SK-N-SH (cell line): ENCODE measurements at regions not wholly inside any gene's neighbourhood (a gene's known extent, or its start where the extent isn't known, plus 50 kb on each side); places are given as distances from the start of the nearest gene placed in this dataset.

ENCODE experiments used
- EZH2phosphoT487 ChIP-seq: fragments of 200-600 bp; sonication (generic); IDR thresholded peaks from 2 replicates; pipeline ENCODE4 v1.6.1; 2017; ENCODE audit warnings: low read depth, mixed run types, mild to moderate bottlenecking, antibody characterized with exemption, moderate library complexity, borderline replicate concordance
- FOXJ3 ChIP-seq: sonication (generic); formaldehyde crosslinking; IDR thresholded peaks from 2 replicates; pipeline ENCODE4 v1.5.1; 2020; ENCODE audit warnings: mild to moderate bottlenecking, missing genetic modification reagents
- GABPA ChIP-seq: IDR thresholded peaks from 2 replicates; pipeline ENCODE4 v1.4.0; 2012; ENCODE audit warnings: low read depth, mild to moderate bottlenecking
- GATA2 ChIP-seq: sonication (generic); formaldehyde crosslinking; IDR thresholded peaks from 2 replicates; pipeline ENCODE4 v1.5.0; 2020; ENCODE audit warnings: mild to moderate bottlenecking, missing genetic modification reagents
- JUND ChIP-seq: IDR thresholded peaks from 2 replicates; pipeline ENCODE4 v1.4.0; 2012
- SIN3A ChIP-seq: IDR thresholded peaks from 2 replicates; pipeline ENCODE4 v1.6.1; 2012; ENCODE audit warnings: low read depth, mild to moderate bottlenecking, low read length, moderate library complexity, borderline replicate concordance
- TCF12 ChIP-seq: IDR thresholded peaks from 2 replicates; pipeline ENCODE4 v1.4.0; 2012
- YY1 ChIP-seq: IDR thresholded peaks from 2 replicates; pipeline ENCODE4 v1.4.0; 2012; ENCODE audit warnings: low read depth, mild to moderate bottlenecking
- TF ChIP-seq, protein P1 (sequence below): fragments of 200-600 bp; sonication (generic); IDR thresholded peaks from 2 replicates; pipeline ENCODE4 v1.6.1; 2017; ENCODE audit warnings: antibody characterized with exemption, mild to moderate bottlenecking, moderate library complexity

- TF ChIP-seq JUND: no peak
- no peak for TF ChIP-seq EZH2phosphoT487
- TF ChIP-seq, protein P1, sequence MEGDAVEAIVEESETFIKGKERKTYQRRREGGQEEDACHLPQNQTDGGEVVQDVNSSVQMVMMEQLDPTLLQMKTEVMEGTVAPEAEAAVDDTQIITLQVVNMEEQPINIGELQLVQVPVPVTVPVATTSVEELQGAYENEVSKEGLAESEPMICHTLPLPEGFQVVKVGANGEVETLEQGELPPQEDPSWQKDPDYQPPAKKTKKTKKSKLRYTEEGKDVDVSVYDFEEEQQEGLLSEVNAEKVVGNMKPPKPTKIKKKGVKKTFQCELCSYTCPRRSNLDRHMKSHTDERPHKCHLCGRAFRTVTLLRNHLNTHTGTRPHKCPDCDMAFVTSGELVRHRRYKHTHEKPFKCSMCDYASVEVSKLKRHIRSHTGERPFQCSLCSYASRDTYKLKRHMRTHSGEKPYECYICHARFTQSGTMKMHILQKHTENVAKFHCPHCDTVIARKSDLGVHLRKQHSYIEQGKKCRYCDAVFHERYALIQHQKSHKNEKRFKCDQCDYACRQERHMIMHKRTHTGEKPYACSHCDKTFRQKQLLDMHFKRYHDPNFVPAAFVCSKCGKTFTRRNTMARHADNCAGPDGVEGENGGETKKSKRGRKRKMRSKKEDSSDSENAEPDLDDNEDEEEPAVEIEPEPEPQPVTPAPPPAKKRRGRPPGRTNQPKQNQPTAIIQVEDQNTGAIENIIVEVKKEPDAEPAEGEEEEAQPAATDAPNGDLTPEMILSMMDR: no peak
- TF ChIP-seq FOXJ3 (CRISPR knock-in tag): no peak
- no peak for TF ChIP-seq GABPA
- TF ChIP-seq YY1: no peak
- TF ChIP-seq TCF12: no peak
- TF ChIP-seq SIN3A: no peak
- no peak for TF ChIP-seq GATA2
These were observed 171.1 kb upstream of the SPTLC3 start for GRCh38 chr20:12837646-12838045.
